ENCODE measurements at regions not wholly inside any gene's neighbourhood (a gene's known extent, or its start where the extent isn't known, plus 50 kb on each side); places are given as distances from the start of the nearest gene placed in this dataset.

GRCh38 chr11:31967404-31968130, 123.3 kb upstream of the RCN1 start:
- no peak for ATAC-seq
- no peak for TF ChIP-seq ZFP30 (CRISPR knock-in tag; IDR thresholded peaks at IDR 0.05)
- TF ChIP-seq ARNTL (CRISPR knock-in tag; IDR thresholded peaks at IDR 0.05; ENCODE audit: borderline replicate concordance, low read depth) = no peak
- TF ChIP-seq ZFP3 (CRISPR knock-in tag; IDR thresholded peaks at IDR 0.05) = no peak
- TF ChIP-seq PPARA (CRISPR knock-in tag; IDR thresholded peaks at IDR 0.05; ENCODE audit: borderline replicate concordance) = no peak
- TF ChIP-seq, protein P1, sequence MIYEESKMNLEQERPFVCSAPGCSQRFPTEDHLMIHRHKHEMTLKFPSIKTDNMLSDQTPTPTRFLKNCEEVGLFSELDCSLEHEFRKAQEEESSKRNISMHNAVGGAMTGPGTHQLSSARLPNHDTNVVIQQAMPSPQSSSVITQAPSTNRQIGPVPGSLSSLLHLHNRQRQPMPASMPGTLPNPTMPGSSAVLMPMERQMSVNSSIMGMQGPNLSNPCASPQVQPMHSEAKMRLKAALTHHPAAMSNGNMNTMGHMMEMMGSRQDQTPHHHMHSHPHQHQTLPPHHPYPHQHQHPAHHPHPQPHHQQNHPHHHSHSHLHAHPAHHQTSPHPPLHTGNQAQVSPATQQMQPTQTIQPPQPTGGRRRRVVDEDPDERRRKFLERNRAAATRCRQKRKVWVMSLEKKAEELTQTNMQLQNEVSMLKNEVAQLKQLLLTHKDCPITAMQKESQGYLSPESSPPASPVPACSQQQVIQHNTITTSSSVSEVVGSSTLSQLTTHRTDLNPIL (CRISPR knock-in tag; IDR thresholded peaks at IDR 0.05; ENCODE audit: low read depth) = no peak
- no peak for TF ChIP-seq ESRRG (CRISPR knock-in tag; IDR thresholded peaks at IDR 0.05)
- TF ChIP-seq ZNF70 (CRISPR knock-in tag; IDR thresholded peaks at IDR 0.05) = no peak
- no peak for TF ChIP-seq ISL1 (CRISPR knock-in tag; IDR thresholded peaks at IDR 0.05)
- no peak for TF ChIP-seq TOX (CRISPR knock-in tag; IDR thresholded peaks at IDR 0.05; ENCODE audit: borderline replicate concordance)
- no peak for TF ChIP-seq ZNF8 (CRISPR knock-in tag; IDR thresholded peaks at IDR 0.05)
- TF ChIP-seq ZC3H10 (CRISPR knock-in tag; IDR thresholded peaks at IDR 0.05) = no peak
- TF ChIP-seq GLIS3 (CRISPR knock-in tag; IDR thresholded peaks at IDR 0.05) = no peak
- TF ChIP-seq POU6F1 (CRISPR knock-in tag; IDR thresholded peaks at IDR 0.05; ENCODE audit: borderline replicate concordance, low read depth) = no peak
- no peak for TF ChIP-seq TSHZ2 (CRISPR knock-in tag; IDR thresholded peaks at IDR 0.05)
- no peak for TF ChIP-seq RARB (CRISPR knock-in tag; IDR thresholded peaks at IDR 0.05)
- TF ChIP-seq TCF4 (CRISPR knock-in tag; IDR thresholded peaks at IDR 0.05; ENCODE audit: borderline replicate concordance) = no peak
- no peak for TF ChIP-seq CSDC2 (CRISPR knock-in tag; IDR thresholded peaks at IDR 0.05)
- TF ChIP-seq, protein P2, sequence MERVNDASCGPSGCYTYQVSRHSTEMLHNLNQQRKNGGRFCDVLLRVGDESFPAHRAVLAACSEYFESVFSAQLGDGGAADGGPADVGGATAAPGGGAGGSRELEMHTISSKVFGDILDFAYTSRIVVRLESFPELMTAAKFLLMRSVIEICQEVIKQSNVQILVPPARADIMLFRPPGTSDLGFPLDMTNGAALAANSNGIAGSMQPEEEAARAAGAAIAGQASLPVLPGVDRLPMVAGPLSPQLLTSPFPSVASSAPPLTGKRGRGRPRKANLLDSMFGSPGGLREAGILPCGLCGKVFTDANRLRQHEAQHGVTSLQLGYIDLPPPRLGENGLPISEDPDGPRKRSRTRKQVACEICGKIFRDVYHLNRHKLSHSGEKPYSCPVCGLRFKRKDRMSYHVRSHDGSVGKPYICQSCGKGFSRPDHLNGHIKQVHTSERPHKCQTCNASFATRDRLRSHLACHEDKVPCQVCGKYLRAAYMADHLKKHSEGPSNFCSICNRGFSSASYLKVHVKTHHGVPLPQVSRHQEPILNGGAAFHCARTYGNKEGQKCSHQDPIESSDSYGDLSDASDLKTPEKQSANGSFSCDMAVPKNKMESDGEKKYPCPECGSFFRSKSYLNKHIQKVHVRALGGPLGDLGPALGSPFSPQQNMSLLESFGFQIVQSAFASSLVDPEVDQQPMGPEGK (CRISPR knock-in tag; IDR thresholded peaks at IDR 0.05; ENCODE audit: borderline replicate concordance) = no peak

DNA sequence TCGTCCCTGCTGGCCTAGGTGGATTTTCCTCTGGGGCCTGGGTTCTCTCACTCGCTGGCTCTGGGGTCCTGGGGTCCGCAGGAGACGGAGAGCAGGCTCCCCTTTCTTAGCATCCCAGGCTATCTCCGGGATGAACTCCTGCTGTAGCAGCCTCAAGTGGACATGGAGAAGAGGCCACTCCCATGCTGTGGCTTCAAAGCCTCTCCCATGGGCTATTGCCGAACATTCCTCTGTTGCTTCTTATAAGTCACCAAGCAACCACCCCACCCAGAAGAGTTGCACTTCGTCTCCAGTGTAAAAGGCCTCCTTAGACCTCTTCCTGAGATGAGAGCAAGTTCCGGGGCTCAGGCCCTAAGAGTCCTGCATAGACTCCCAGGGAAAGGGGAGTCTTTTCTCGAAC, 124.0 kb upstream of the RCN1 start:
- TF ChIP-seq BACH2 (CRISPR knock-in tag; IDR thresholded peaks at IDR 0.05; ENCODE audit: borderline replicate concordance) (no peak), PPARA (CRISPR knock-in tag; IDR thresholded peaks at IDR 0.05; ENCODE audit: borderline replicate concordance) (no peak), CSDC2 (CRISPR knock-in tag; IDR thresholded peaks at IDR 0.05) (no peak), ZNF565 (CRISPR knock-in tag; conservative IDR thresholded peaks at IDR 0.05; ENCODE audit: low read depth) (no peak), ZFP30 (CRISPR knock-in tag; IDR thresholded peaks at IDR 0.05) (no peak), ESRRG (CRISPR knock-in tag; IDR thresholded peaks at IDR 0.05) (no peak), TSHZ2 (CRISPR knock-in tag; IDR thresholded peaks at IDR 0.05) (no peak), POU6F1 (CRISPR knock-in tag; IDR thresholded peaks at IDR 0.05; ENCODE audit: borderline replicate concordance, low read depth) (no peak), TOX (CRISPR knock-in tag; IDR thresholded peaks at IDR 0.05; ENCODE audit: borderline replicate concordance) (no peak)
- TF ChIP-seq, protein P2 (CRISPR knock-in tag; IDR thresholded peaks at IDR 0.05; ENCODE audit: borderline replicate concordance) = no peak
- no peak for ATAC-seq
